Right cardiac atrium (tissue), 5 donors: ENCODE measurements at regions not wholly inside any gene's neighbourhood (a gene's known extent, or its start where the extent isn't known, plus 50 kb on each side); places are given as distances from the start of the nearest gene placed in this dataset.
"Not testable (repeated sequence)": the region's sequence is repeated elsewhere in the genome, so short reads cannot be mapped to it uniquely, and the experiment has no call there.

Experiments used
- ATAC-seq, 2 donors: fragments of 200-7000 bp; cut with Tn5 transposase; one replicate each; pipeline versions ENCODE4 v1.8.0 to v1.9.1; 2020; ENCODE audit warnings: moderate library complexity in 2 of 2, mild to moderate bottlenecking in 1 of 2
- DNase-seq, 3 donors: peaks; one replicate each; pipeline ENCODE4 v3.0.0-alpha.2; 2020
- H3K27ac ChIP-seq: one replicate; pipeline ENCODE4 v1.5.1; 2013; ENCODE audit warnings: mild to moderate bottlenecking, low read length, control low read depth, moderate library complexity
- H3K27me3 ChIP-seq: one replicate; pipeline ENCODE4 v1.6.1; 2013; ENCODE audit not compliant: control insufficient read depth, insufficient read depth
- H3K4me1 ChIP-seq: one replicate; pipeline ENCODE4 v1.6.1; 2013; ENCODE audit warnings: low read length; ENCODE audit not compliant: control insufficient read depth, insufficient read depth
- H3K4me3 ChIP-seq: one replicate; pipeline ENCODE4 v1.5.1; 2013; ENCODE audit warnings: low read length, control low read depth
- H3K9me3 ChIP-seq: one replicate; pipeline ENCODE4 v1.6.1; 2013; ENCODE audit warnings: low read length; ENCODE audit not compliant: control insufficient read depth
- WGBS: extraction: QIAGEN DNeasy Blood & Tissue Kit; methylation state at CpG from one replicate; pipeline ENCODE4 v1.1.7; 2013; 5-methylcytosine and 5-hydroxymethylcytosine counted together
- intact Hi-C, 4 donors: fragments of 100-400 bp; cut with DNase I; formaldehyde crosslinking; loops; one replicate each; pipeline versions ENCODE4 v1.11.0 to v1.14.0; 2022 to 2023
- donor health status: healthy with polysubstance abuse.
- donor health status: DM: no; HTN: yes; CAD: no.
- donor health status: DM: no; HTN: no; CAD: no.
- donor health status: DM: no; HTN: yes; CAD: no; lungs with severe emphysema.
- donor health status: DM: yes; HTN: yes; CAD: no.

GRCh38 chr14:53395267-53395666 is 242.1 kb upstream of the DDHD1 start:
- H3K27me3 ChIP-seq, ATAC-seq, H3K4me3 ChIP-seq, DNase-seq, H3K9me3 ChIP-seq, H3K27ac ChIP-seq, H3K4me1 ChIP-seq, intact Hi-C loops: not testable (repeated sequence)
- WGBS = 87% methylated on average over 4 of the region's 4 CpGs

DNA sequence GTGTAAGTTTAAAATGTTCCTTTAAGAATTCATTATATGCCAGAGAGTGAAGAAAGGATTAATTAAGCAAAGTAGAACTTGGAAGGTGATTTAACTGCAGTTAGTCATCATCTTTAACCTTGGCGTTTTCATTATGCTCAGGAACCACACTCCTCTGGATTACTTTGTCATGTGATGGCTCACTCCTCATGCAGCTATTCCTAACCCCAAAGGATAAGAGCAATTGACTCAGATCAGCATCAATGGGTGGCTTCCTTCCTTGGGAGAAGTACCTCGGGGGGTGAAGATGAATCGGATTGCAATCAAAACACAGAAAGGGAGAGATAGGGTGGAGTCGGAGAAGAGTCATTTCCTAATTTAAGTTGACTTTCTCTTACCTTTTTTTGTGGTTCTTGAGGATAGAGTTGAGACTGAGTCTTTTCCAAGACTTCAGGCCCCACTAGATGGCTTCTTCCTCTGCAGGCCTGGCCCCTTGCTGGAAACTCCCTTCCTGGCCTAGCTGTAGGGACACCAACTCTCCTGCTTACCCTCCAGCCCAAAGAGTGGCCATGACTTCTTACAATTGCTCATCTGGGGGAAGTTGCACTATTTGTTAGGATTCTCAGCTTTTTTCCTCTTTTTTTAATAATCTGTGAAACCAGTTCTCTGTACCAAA is 238.6 kb upstream of the DDHD1 start:
- ATAC-seq (no peak), DNase-seq (no peak)
- Histone ChIP-seq H3K4me3 (no peak overlapping the region), H3K4me1 (no peaks in the 10 kb centered on the region), H3K27me3 (no peaks in the 10 kb centered on the region), H3K9me3 (no peaks in the 10 kb centered on the region), H3K27ac (no peak overlapping the region)
- intact Hi-C loops = no loop called here
- WGBS = 89% methylated on average over 4 of the region's 4 CpGs

- H3K27ac ChIP-seq = no peak overlapping the region
- no peak overlapping the region for H3K4me3 ChIP-seq
- DNase-seq (no peak), ATAC-seq (peak in 1 of 2 donors; percentile 35)
- intact Hi-C loops = no loop called here
- no peaks in the 10 kb centered on the region for H3K27me3 ChIP-seq
- WGBS = 66% methylated on average over 2 of the region's 2 CpGs
- H3K9me3 ChIP-seq = no peaks in the 10 kb centered on the region
- no peaks in the 10 kb centered on the region for H3K4me1 ChIP-seq
Measured at GRCh38 chr14:53391156-53391555, 238.0 kb upstream of the DDHD1 start.

DNA sequence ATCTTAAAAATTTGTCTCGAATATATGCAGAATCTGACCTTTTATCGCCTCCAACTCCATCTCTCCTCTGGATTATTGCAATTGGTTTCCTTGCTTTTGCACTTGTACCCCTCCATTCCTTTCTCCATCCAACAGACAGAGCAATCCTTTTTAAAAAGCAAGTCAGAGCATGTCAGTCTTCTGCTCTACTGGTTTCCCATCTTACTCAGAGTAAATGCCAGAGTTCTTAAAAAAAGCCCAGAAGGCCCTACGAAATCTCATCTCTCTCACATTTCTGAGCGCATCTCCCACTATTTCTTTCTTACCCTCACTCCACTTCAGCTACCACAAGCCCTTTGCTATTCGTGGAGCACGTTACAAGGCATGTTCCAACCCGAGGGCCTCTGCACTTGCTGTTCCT is 236.9 kb upstream of the DDHD1 start:
- WGBS = 86% methylated on average over 7 of the region's 7 CpGs
- intact Hi-C loops = no loop called here

DNA sequence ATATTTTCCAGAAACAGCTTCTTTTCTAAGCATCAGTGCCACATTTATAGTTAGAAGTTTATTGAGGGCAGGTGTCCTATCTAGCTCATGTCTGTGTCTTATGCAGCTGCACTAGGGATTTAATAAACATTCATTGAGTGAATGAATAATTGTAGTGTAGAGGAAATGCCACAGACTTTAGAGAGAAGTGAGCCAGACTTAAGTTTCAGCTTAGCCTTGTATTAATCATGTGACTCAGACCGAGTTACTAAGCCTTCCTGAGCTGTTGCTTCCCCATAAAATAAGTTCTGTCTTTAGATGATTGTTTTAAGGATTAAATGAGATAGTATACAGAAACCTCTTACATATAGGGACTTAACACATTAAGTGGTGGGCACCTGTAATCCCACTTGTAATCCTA is 236.1 kb upstream of the DDHD1 start:
- Histone ChIP-seq H3K9me3 (no peaks in the 10 kb centered on the region), H3K4me3 (no peak overlapping the region), H3K27me3 (no peaks in the 10 kb centered on the region), H3K27ac (no peak overlapping the region), H3K4me1 (no peaks in the 10 kb centered on the region)
- DNase-seq (no peak), ATAC-seq (no peak)
- intact Hi-C loops = no loop called here
- 80% methylated on average over 1 of the region's 1 CpG for WGBS

More for the DNA sequence above, 236.9 kb upstream of the DDHD1 start:
- Histone ChIP-seq H3K4me3 (no peak overlapping the region), H3K27ac (no peak overlapping the region), H3K9me3 (no peaks in the 10 kb centered on the region), H3K27me3 (no peaks in the 10 kb centered on the region), H3K4me1 (no peaks in the 10 kb centered on the region)
- DNase-seq (no peak), ATAC-seq (no peak)

GRCh38 chr14:53386362-53386761 is 233.2 kb upstream of the DDHD1 start:
- ATAC-seq (no peak), DNase-seq (no peak)
- no peaks in the 10 kb centered on the region for H3K4me1 ChIP-seq
- no peak overlapping the region for H3K27ac ChIP-seq
- H3K4me3 ChIP-seq = no peak overlapping the region
- WGBS = 93% methylated on average over 4 of the region's 4 CpGs
- intact Hi-C loops = no loop called here
- no peaks in the 10 kb centered on the region for H3K9me3 ChIP-seq
- H3K27me3 ChIP-seq = no peaks in the 10 kb centered on the region

- 85% methylated on average over 5 of the region's 5 CpGs for WGBS
- Histone ChIP-seq H3K9me3 (no peaks in the 10 kb centered on the region), H3K27ac (no peak overlapping the region), H3K27me3 (no peaks in the 10 kb centered on the region), H3K4me1 (no peaks in the 10 kb centered on the region), H3K4me3 (no peak overlapping the region)
- intact Hi-C loops = no loop called here
- no peak for ATAC-seq
- DNase-seq = no peak
Measured at GRCh38 chr14:53384536-53384935, 231.4 kb upstream of the DDHD1 start.

DNA sequence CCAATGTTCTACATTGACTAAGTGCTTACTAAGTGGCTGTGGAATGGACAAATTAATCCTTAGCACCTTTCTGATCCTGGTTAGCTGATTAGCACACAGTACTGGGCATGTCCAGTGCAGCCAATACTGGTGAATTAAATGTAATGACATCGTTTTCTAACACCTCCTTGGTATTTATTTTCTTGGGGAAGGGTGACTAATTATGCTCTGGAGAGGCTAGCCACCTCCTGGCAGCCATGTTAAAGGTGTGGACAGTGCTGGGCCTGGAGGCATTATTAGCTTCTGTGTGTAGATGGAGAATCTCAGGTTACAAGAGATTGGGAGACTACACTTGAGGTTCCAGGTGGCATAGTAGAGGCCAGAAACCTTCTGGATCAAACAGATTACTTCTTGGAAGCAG is 230.9 kb upstream of the DDHD1 start:
- ATAC-seq (no peak), DNase-seq (no peak)
- H3K27me3 ChIP-seq = no peaks in the 10 kb centered on the region
- H3K9me3 ChIP-seq = no peaks in the 10 kb centered on the region
- 77% methylated on average over 1 of the region's 1 CpG for WGBS
- no peak overlapping the region for H3K27ac ChIP-seq
- H3K4me3 ChIP-seq = no peak overlapping the region
- no peaks in the 10 kb centered on the region for H3K4me1 ChIP-seq
- intact Hi-C loops = no loop called here

DNA sequence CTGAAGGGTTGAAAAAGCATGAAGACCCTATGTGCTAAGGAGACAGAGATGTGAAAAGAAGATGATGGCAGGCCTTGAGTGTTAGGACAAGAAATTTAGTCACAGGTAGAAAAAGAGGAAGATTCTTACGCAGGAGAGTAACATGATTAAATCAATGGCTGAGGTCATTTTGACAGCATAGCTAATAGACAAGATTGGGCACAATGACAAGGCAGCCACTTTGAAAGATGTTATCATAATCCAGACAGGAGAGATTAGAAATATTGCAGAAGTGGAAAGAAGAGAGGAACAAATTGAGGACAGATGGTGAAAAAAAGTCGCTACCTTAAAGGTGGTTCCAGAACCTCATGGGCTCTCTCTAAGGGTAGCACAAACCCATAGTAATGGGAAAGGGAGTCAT is 228.8 kb upstream of the DDHD1 start:
- intact Hi-C loops = no loop called here
- no peak overlapping the region for H3K4me3 ChIP-seq
- no peak overlapping the region for H3K27ac ChIP-seq
- ATAC-seq (no peak), DNase-seq (no peak)
- no peaks in the 10 kb centered on the region for H3K27me3 ChIP-seq
- WGBS = 94% methylated on average over 2 of the region's 2 CpGs
- H3K4me1 ChIP-seq = no peaks in the 10 kb centered on the region
- no peaks in the 10 kb centered on the region for H3K9me3 ChIP-seq

- Histone ChIP-seq H3K4me3 (no peak overlapping the region), H3K27me3 (no peaks in the 10 kb centered on the region), H3K4me1 (no peaks in the 10 kb centered on the region), H3K27ac (no peak overlapping the region), H3K9me3 (no peaks in the 10 kb centered on the region)
- DNase-seq = no peak
- WGBS = 39% methylated on average over 1 of the region's 1 CpG
- no peak for ATAC-seq
- intact Hi-C loops = no loop called here
Measured at GRCh38 chr14:53380867-53381225, 227.7 kb upstream of the DDHD1 start.

- no peak for DNase-seq
- no peak for ATAC-seq
- H3K27ac ChIP-seq = no peak overlapping the region
- H3K4me1 ChIP-seq = no peaks in the 10 kb centered on the region
- H3K9me3 ChIP-seq = no peaks in the 10 kb centered on the region
- no peaks in the 10 kb centered on the region for H3K27me3 ChIP-seq
- 71% methylated on average over 3 of the region's 3 CpGs for WGBS
- intact Hi-C loops = no loop called here
- H3K4me3 ChIP-seq = no peak overlapping the region
Measured at GRCh38 chr14:53380052-53380866, 227.1 kb upstream of the DDHD1 start.
